Hepatocyte (in vitro differentiated cells): ENCODE measurements at regions not wholly inside any gene's neighbourhood (a gene's known extent, or its start where the extent isn't known, plus 50 kb on each side); places are given as distances from the start of the nearest gene placed in this dataset.
"Not testable (repeated sequence)": the region's sequence is repeated elsewhere in the genome, so short reads cannot be mapped to it uniquely, and the experiment has no call there.

Source experiments
- DNase-seq: peaks from one replicate; pipeline ENCODE4 v3.0.0-alpha.2; 2016; ENCODE audit warnings: low spot score
- H2AFZ ChIP-seq: fragments of 200-600 bp; sonication (generic); 2 replicates; pipeline ENCODE4 v1.6.0; 2016; ENCODE audit warnings: antibody characterized with exemption, mild to moderate bottlenecking
- H3K27ac ChIP-seq: fragments of 200-600 bp; sonication (generic); 2 replicates; pipeline ENCODE4 v1.5.1; 2016; ENCODE audit warnings: mild to moderate bottlenecking
- H3K27me3 ChIP-seq: fragments of 200-600 bp; sonication (generic); 2 replicates; pipeline ENCODE4 v1.6.1; 2016
- H3K36me3 ChIP-seq: fragments of 200-600 bp; sonication (generic); replicated peaks from 2 replicates; pipeline ENCODE4 v1.5.1; 2016; ENCODE audit warnings: low read depth; ENCODE audit not compliant: insufficient read depth
- H3K4me1 ChIP-seq: fragments of 200-600 bp; sonication (generic); 2 replicates; pipeline ENCODE4 v1.5.1; 2016; ENCODE audit warnings: mild to moderate bottlenecking, moderate library complexity; ENCODE audit not compliant: insufficient read depth
- H3K4me2 ChIP-seq: fragments of 200-600 bp; sonication (generic); 2 replicates; pipeline ENCODE4 v1.6.0; 2016
- H3K4me3 ChIP-seq: fragments of 200-600 bp; sonication (generic); 2 replicates; pipeline ENCODE4 v1.5.1; 2016; ENCODE audit warnings: mild to moderate bottlenecking
- H3K79me2 ChIP-seq: fragments of 200-600 bp; sonication (generic); 2 replicates; pipeline ENCODE4 v1.6.0; 2017; ENCODE audit warnings: mild to moderate bottlenecking
- H3K9me2 ChIP-seq: fragments of 200-600 bp; sonication (generic); replicated peaks from 2 replicates; pipeline ENCODE4 v1.6.0; 2017; ENCODE audit warnings: mild to moderate bottlenecking; ENCODE audit not compliant: insufficient read depth
- H3K9me3 ChIP-seq: fragments of 200-600 bp; sonication (generic); 2 replicates; pipeline ENCODE4 v1.5.1; 2016; ENCODE audit warnings: low read depth, mild to moderate bottlenecking
- H4K20me1 ChIP-seq: fragments of 200-600 bp; sonication (generic); 2 replicates; pipeline ENCODE4 v1.6.0; 2016; ENCODE audit warnings: mild to moderate bottlenecking; ENCODE audit not compliant: insufficient read depth, poor library complexity, severe bottlenecking
- EZH2 ChIP-seq: fragments of 200-600 bp; sonication (generic); IDR thresholded peaks from 2 replicates; pipeline ENCODE4 v1.6.1; 2016; ENCODE audit warnings: antibody characterized with exemption, mild to moderate bottlenecking, borderline replicate concordance
- EZH2phosphoT487 ChIP-seq: fragments of 200-600 bp; sonication (generic); IDR thresholded peaks from one replicate; pipeline ENCODE4 v1.6.1; 2018; ENCODE audit warnings: antibody characterized with exemption, mild to moderate bottlenecking, low read depth, moderate library complexity; ENCODE audit not compliant: unreplicated experiment, severe bottlenecking
- WGBS: methylation state at CpG from one replicate; pipeline ENCODE4 v1.1.6; 2016; ENCODE audit warnings: low lambda C conversion rate; ENCODE audit errors: missing lambda C conversion rate; 5-methylcytosine and 5-hydroxymethylcytosine counted together
- TF ChIP-seq, protein P1 (sequence below): fragments of 200-600 bp; sonication (generic); IDR thresholded peaks from 2 replicates; pipeline ENCODE4 v1.5.1; 2016; ENCODE audit warnings: antibody characterized with exemption, mild to moderate bottlenecking; ENCODE audit not compliant: poor library complexity

DNA sequence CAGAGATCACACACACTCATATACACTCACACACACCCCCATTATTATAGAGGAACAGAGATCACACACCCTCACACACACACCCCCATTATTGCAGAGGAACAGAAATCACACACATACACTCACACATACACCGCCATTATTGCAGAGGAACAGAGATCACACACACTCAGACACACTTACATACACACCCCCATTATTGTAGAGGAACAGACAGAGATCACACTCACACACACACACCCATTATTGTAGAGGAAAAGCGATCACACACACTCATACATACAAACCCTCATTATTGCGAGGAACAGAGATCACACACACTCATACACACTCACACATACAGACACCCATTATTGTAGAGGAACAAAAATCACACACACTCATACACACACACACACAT lies 239.0 kb downstream of the BUB3 start:
- no peaks in the 10 kb centered on the region for H3K9me2 ChIP-seq
- H3K9me3 ChIP-seq, result no peaks in the 10 kb centered on the region
- no peak for DNase-seq
- no peak overlapping the region for H3K27ac ChIP-seq
- no peak overlapping the region for H3K4me2 ChIP-seq
- H3K4me3 ChIP-seq, result no peak overlapping the region
- no peaks in the 10 kb centered on the region for H3K4me1 ChIP-seq
- H3K36me3 ChIP-seq, result no peaks in the 10 kb centered on the region
- no peak overlapping the region for H2AFZ ChIP-seq
- WGBS, result 96% methylated on average over 3 of the region's 3 CpGs
- no peaks in the 10 kb centered on the region for H4K20me1 ChIP-seq
- no peaks in the 10 kb centered on the region for H3K27me3 ChIP-seq
- no peaks in the 10 kb centered on the region for H3K79me2 ChIP-seq
- TF ChIP-seq EZH2phosphoT487, result no peak

- Histone ChIP-seq H3K79me2 (no peaks in the 10 kb centered on the region), H3K36me3 (no peaks in the 10 kb centered on the region), H3K27me3 (no peaks in the 10 kb centered on the region), H4K20me1 (no peaks in the 10 kb centered on the region), H3K9me3 (no peaks in the 10 kb centered on the region), H3K4me2 (no peak overlapping the region), H3K9me2 (no peaks in the 10 kb centered on the region), H3K4me3 (no peak overlapping the region), H3K4me1 (no peaks in the 10 kb centered on the region), H3K27ac (no peak overlapping the region), H2AFZ (no peak overlapping the region)
- DNase-seq, result no peak
- 65% methylated on average over 1 of the region's 1 CpG for WGBS
- no peak for TF ChIP-seq EZH2phosphoT487
- no peak for TF ChIP-seq EZH2
- TF ChIP-seq, protein P1, sequence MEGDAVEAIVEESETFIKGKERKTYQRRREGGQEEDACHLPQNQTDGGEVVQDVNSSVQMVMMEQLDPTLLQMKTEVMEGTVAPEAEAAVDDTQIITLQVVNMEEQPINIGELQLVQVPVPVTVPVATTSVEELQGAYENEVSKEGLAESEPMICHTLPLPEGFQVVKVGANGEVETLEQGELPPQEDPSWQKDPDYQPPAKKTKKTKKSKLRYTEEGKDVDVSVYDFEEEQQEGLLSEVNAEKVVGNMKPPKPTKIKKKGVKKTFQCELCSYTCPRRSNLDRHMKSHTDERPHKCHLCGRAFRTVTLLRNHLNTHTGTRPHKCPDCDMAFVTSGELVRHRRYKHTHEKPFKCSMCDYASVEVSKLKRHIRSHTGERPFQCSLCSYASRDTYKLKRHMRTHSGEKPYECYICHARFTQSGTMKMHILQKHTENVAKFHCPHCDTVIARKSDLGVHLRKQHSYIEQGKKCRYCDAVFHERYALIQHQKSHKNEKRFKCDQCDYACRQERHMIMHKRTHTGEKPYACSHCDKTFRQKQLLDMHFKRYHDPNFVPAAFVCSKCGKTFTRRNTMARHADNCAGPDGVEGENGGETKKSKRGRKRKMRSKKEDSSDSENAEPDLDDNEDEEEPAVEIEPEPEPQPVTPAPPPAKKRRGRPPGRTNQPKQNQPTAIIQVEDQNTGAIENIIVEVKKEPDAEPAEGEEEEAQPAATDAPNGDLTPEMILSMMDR, result no peak
Measured at GRCh38 chr10:123394382-123394781, 240.2 kb downstream of the BUB3 start.

DNA sequence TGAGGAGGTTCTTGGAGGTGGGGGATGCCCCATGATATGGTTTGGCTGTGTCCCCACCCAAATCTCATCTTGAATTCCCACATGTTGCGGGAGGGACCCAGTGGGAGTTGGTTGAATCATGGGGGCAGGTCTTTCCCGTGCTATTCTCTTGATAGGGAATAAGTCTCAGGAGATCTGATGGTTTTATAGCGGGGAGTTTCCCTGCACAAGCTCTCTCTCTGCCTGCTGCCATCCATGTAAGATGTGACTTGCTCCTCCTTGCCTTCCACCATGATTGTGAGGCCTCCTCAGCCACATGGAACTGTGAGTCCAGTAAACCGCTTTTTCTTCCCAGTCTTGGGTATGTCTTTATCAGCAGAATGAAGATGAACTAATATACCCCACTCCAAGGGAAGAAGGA lies 241.0 kb downstream of the BUB3 start:
- H3K4me1 ChIP-seq, H3K4me2 ChIP-seq, H3K79me2 ChIP-seq, H3K27me3 ChIP-seq, H3K9me2 ChIP-seq, H2AFZ ChIP-seq, H4K20me1 ChIP-seq, H3K9me3 ChIP-seq, H3K27ac ChIP-seq, H3K36me3 ChIP-seq, H3K4me3 ChIP-seq, DNase-seq: not testable (repeated sequence)
- WGBS, result 89% methylated on average over 4 of the region's 4 CpGs

- TF ChIP-seq EZH2phosphoT487 (no peak), EZH2 (no peak)
- TF ChIP-seq, protein P1, result no peak
- Histone ChIP-seq H3K27me3 (no peaks in the 10 kb centered on the region), H3K4me2 (no peak overlapping the region), H3K79me2 (no peaks in the 10 kb centered on the region), H4K20me1 (no peaks in the 10 kb centered on the region), H3K36me3 (no peaks in the 10 kb centered on the region), H2AFZ (no peak overlapping the region), H3K4me3 (no peak overlapping the region), H3K4me1 (no peaks in the 10 kb centered on the region), H3K27ac (no peak overlapping the region), H3K9me3 (no peaks in the 10 kb centered on the region), H3K9me2 (no peaks in the 10 kb centered on the region)
- 94% methylated on average over 6 of the region's 6 CpGs for WGBS
- no peak for DNase-seq
Measured at GRCh38 chr10:123395906-123396305, 241.7 kb downstream of the BUB3 start.

GRCh38 chr10:123398180-123398591 lies 244.0 kb downstream of the BUB3 start:
- Histone ChIP-seq H3K9me2 (no peaks in the 10 kb centered on the region), H3K27ac (no peak overlapping the region)
- WGBS, result 89% methylated on average over 4 of the region's 4 CpGs

More at GRCh38 chr10:123398180-123398591, 244.0 kb downstream of the BUB3 start:
- H2AFZ ChIP-seq, result no peak overlapping the region
- TF ChIP-seq, protein P1, result no peak
- TF ChIP-seq EZH2, result no peak
- no peak for TF ChIP-seq EZH2phosphoT487
- H3K4me2 ChIP-seq, result no peak overlapping the region
- no peaks in the 10 kb centered on the region for H3K4me1 ChIP-seq
- no peaks in the 10 kb centered on the region for H3K36me3 ChIP-seq
- no peaks in the 10 kb centered on the region for H3K27me3 ChIP-seq
- DNase-seq, result no peak
- H3K4me3 ChIP-seq, result no peak overlapping the region
- no peaks in the 10 kb centered on the region for H3K9me3 ChIP-seq
- no peaks in the 10 kb centered on the region for H4K20me1 ChIP-seq
- no peaks in the 10 kb centered on the region for H3K79me2 ChIP-seq
